Heart left ventricle (tissue), 13 donors: ENCODE measurements at regions not wholly inside any gene's neighbourhood (a gene's known extent, or its start where the extent isn't known, plus 50 kb on each side); places are given as distances from the start of the nearest gene placed in this dataset.

Experiments
- CTCF ChIP-seq, 12 donors: fragments of 200-600 bp; sonication (generic) in 4 of 12; IDR thresholded peaks; one replicate each; pipeline versions ENCODE4 v1.5.0 to v1.8.0; 2018 to 2022; ENCODE audit warnings: antibody characterized with exemption in 12 of 12, mild to moderate bottlenecking in 5 of 12
- POLR2A ChIP-seq, 2 donors: fragments of 450-650 bp; IDR thresholded peaks; one replicate each; pipeline ENCODE4 v1.6.1; 2017; ENCODE audit warnings: antibody characterized with exemption in 2 of 2, mild to moderate bottlenecking in 2 of 2, moderate library complexity in 2 of 2
- donor health status: ischemic (EF 13 %, LVEDD 7.1; RV severe dilation, severe dysfunction).
- donor health status: DM: no; HTN: yes; CAD: no.
- donor health status: DM: no; HTN: no; CAD: no.
- donor health status: ischemic (EF 25% LVEDD 6.9; RV normal size, moderate dysfunction).
- donor health status: ischemic (EF 25% LVEDD 5.7; RV mildly dilated, moderate dysfunction).
- donor health status: ischemic (EF 35%, LVEDD 5.7; RV mildly dilated, moderate dysfunction).
- donor health status: nonischemic (EF 11% LVEDD 7.7; RV severe dilation, severe dysfunction).
- donor health status: DM: yes; HTN: yes; CAD: no.
- donor health status: PGD.
- donor health status: ischemic (EF 29% LVEDD 5.4; RV normal size, mild dysfunction).
- donor health status: nonischemic (EF 23%, LVEDD 6.1; RV moderate dilation, normal function).

DNA sequence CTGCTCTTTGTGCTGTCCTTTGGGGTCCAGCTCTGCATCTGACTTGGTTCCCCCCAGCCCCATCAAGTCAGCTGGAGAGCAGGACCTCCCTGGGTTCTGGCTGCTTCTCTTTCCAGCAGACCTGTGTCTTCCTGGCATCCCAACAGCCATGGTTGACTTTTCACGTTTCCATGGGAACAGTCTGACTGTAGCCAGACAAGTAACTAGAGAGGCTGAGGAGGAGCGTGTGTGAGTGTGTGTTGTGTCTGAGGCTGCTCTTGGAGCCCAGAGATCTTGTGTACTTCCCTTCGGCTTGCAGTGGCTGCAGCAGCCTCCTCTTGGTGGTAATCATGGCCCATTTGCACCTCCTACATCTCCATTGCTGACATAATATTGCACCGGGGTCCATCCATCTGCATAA is 332.0 kb downstream of the RPS24 start:
- TF ChIP-seq POLR2A (IDR thresholded peaks at IDR 0.05) (no peak), CTCF (IDR thresholded peaks at IDR 0.05) (no peak)
